IMR-90 (cell line): ENCODE measurements at regions not wholly inside any gene's neighbourhood (a gene's known extent, or its start where the extent isn't known, plus 50 kb on each side); places are given as distances from the start of the nearest gene placed in this dataset.

Source experiments
- BHLHE40 ChIP-seq: fragments of 150-350 bp; IDR thresholded peaks from 2 replicates; pipeline ENCODE4 v1.6.1; 2016; ENCODE audit warnings: mild to moderate bottlenecking, low read depth, low read length
- CEBPB ChIP-seq: IDR thresholded peaks from 2 replicates; pipeline ENCODE4 v1.6.1; 2012; ENCODE audit warnings: low read depth, low read length, improper control_type of control experiment
- CHD1 ChIP-seq: IDR thresholded peaks from 2 replicates; pipeline ENCODE4 v1.6.1; 2012; ENCODE audit warnings: low read depth, low read length, improper control_type of control experiment
- FOS ChIP-seq: fragments of 150-350 bp; IDR thresholded peaks from 2 replicates; pipeline ENCODE4 v1.6.1; 2016; ENCODE audit warnings: low read depth, low read length
- MAZ ChIP-seq: IDR thresholded peaks from 2 replicates; pipeline ENCODE4 v1.6.1; 2012; ENCODE audit warnings: low read depth, mild to moderate bottlenecking, low read length, improper control_type of control experiment, moderate library complexity, borderline replicate concordance
- MXI1 ChIP-seq: IDR thresholded peaks from 2 replicates; pipeline ENCODE4 v1.6.1; 2012; ENCODE audit warnings: low read depth, mild to moderate bottlenecking, low read length, moderate library complexity, borderline replicate concordance
- POLR2A ChIP-seq: IDR thresholded peaks from 2 replicates; pipeline ENCODE4 v1.6.1; 2012; ENCODE audit warnings: mild to moderate bottlenecking, low read depth, low read length
- RAD21 ChIP-seq: IDR thresholded peaks from 2 replicates; pipeline ENCODE4 v1.6.1; 2012; ENCODE audit warnings: low read length, improper control_type of control experiment
- RCOR1 ChIP-seq: IDR thresholded peaks from 2 replicates; pipeline ENCODE4 v1.6.1; 2012; ENCODE audit warnings: mild to moderate bottlenecking, low read length, improper control_type of control experiment; ENCODE audit not compliant: insufficient replicate concordance
- RFX5 ChIP-seq: IDR thresholded peaks from 2 replicates; pipeline ENCODE4 v1.8.0; 2012; ENCODE audit warnings: low read depth, mild to moderate bottlenecking, low read length, moderate library complexity
- SMC3 ChIP-seq: fragments of 150-350 bp; IDR thresholded peaks from 2 replicates; pipeline ENCODE4 v1.6.1; 2016; ENCODE audit warnings: low read depth, mild to moderate bottlenecking, antibody characterized with exemption, low read length, moderate library complexity
- TF ChIP-seq, protein P1 (sequence below): fragments of 150-350 bp; IDR thresholded peaks from 2 replicates; pipeline ENCODE4 v1.6.1; 2017; ENCODE audit warnings: mild to moderate bottlenecking, antibody characterized with exemption, low read length, low read depth
- TF ChIP-seq, protein P2 (sequence below): conservative IDR thresholded peaks from 2 replicates; pipeline ENCODE4 v1.5.1; 2012; ENCODE audit warnings: mild to moderate bottlenecking, low read depth, low read length, improper control_type of control experiment
- TF ChIP-seq, protein P3 (sequence below): fragments of 150-350 bp; IDR thresholded peaks from 2 replicates; pipeline ENCODE4 v1.6.1; 2016; ENCODE audit warnings: low read depth, mild to moderate bottlenecking, low read length, moderate library complexity, borderline replicate concordance

DNA sequence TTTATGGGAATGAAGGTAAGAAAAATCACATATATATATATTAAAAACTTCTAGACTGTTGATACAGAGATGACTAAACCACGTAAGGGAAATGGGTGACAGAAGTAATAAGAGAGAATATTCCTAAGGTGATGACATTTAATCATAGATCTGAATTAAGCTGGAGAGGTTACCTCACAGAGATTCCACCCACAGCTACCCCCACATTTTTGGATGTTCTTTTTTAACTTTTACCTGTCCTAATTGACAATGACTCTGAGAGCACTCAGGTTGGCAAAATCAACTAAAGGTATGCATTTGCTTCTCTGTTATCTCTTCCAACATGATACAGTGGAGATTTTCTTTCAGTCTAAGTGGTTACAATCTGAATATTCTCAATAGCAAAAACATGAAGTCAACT, 1280.6 kb downstream of the CDH11 start:
- TF ChIP-seq, protein P1, sequence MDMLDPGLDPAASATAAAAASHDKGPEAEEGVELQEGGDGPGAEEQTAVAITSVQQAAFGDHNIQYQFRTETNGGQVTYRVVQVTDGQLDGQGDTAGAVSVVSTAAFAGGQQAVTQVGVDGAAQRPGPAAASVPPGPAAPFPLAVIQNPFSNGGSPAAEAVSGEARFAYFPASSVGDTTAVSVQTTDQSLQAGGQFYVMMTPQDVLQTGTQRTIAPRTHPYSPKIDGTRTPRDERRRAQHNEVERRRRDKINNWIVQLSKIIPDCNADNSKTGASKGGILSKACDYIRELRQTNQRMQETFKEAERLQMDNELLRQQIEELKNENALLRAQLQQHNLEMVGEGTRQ: no peak
- TF ChIP-seq, protein P2, sequence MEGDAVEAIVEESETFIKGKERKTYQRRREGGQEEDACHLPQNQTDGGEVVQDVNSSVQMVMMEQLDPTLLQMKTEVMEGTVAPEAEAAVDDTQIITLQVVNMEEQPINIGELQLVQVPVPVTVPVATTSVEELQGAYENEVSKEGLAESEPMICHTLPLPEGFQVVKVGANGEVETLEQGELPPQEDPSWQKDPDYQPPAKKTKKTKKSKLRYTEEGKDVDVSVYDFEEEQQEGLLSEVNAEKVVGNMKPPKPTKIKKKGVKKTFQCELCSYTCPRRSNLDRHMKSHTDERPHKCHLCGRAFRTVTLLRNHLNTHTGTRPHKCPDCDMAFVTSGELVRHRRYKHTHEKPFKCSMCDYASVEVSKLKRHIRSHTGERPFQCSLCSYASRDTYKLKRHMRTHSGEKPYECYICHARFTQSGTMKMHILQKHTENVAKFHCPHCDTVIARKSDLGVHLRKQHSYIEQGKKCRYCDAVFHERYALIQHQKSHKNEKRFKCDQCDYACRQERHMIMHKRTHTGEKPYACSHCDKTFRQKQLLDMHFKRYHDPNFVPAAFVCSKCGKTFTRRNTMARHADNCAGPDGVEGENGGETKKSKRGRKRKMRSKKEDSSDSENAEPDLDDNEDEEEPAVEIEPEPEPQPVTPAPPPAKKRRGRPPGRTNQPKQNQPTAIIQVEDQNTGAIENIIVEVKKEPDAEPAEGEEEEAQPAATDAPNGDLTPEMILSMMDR: no peak
- TF ChIP-seq MXI1 (no peak), SMC3 (no peak), BHLHE40 (no peak), MAZ (no peak), POLR2A (no peak), FOS (no peak), RCOR1 (no peak), RFX5 (no peak), RAD21 (no peak), CHD1 (no peak), CEBPB (no peak)
- TF ChIP-seq, protein P3, sequence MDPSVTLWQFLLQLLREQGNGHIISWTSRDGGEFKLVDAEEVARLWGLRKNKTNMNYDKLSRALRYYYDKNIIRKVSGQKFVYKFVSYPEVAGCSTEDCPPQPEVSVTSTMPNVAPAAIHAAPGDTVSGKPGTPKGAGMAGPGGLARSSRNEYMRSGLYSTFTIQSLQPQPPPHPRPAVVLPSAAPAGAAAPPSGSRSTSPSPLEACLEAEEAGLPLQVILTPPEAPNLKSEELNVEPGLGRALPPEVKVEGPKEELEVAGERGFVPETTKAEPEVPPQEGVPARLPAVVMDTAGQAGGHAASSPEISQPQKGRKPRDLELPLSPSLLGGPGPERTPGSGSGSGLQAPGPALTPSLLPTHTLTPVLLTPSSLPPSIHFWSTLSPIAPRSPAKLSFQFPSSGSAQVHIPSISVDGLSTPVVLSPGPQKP: no peak
